HEK293T (cell line): ENCODE measurements at regions not wholly inside any gene's neighbourhood (a gene's known extent, or its start where the extent isn't known, plus 50 kb on each side); places are given as distances from the start of the nearest gene placed in this dataset.

Experiments used
- BHLHE40 ChIP-seq: fragments of 450-650 bp; IDR thresholded peaks from 2 replicates; pipeline ENCODE4 v1.6.1; 2016; ENCODE audit warnings: mild to moderate bottlenecking, moderate library complexity, borderline replicate concordance
- ELF4 ChIP-seq: fragments of 450-650 bp; IDR thresholded peaks from 2 replicates; pipeline ENCODE4 v1.6.1; 2017; ENCODE audit warnings: antibody characterized with exemption
- FOXK2 ChIP-seq: fragments of 450-650 bp; IDR thresholded peaks from 2 replicates; pipeline ENCODE4 v1.6.1; 2016; ENCODE audit warnings: mild to moderate bottlenecking
- HDGF ChIP-seq: fragments of 450-650 bp; IDR thresholded peaks from 2 replicates; pipeline ENCODE4 v1.6.1; 2017; ENCODE audit warnings: antibody characterized with exemption, borderline replicate concordance
- NFRKB ChIP-seq: fragments of 450-650 bp; IDR thresholded peaks from 2 replicates; pipeline ENCODE4 v1.6.1; 2016; ENCODE audit warnings: mild to moderate bottlenecking, moderate library complexity
- SP1 ChIP-seq: fragments of 450-650 bp; IDR thresholded peaks from 2 replicates; pipeline ENCODE4 v1.6.1; 2017

DNA sequence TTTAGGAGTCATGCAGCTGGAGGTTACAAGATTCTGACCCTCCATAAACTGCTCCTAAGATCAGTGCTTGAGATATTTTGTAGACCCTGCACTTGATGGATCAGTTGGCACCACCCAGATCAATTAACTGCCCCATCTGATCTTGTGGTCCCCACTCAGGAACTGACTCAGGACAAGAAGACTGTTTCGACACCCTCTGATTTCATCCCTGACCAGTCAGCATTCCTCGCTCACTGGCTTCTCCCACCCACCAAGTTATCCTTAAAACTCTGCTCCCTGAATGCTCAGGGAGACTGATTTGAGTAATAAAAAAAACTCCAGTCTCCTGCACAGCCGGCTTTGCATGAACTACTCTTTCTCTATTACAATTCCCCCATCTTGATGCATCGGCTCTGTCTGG lies 360.2 kb downstream of the GALC start:
- TF ChIP-seq NFRKB (no peak), SP1 (no peak), HDGF (no peak), FOXK2 (no peak), BHLHE40 (no peak), ELF4 (no peak)
